K562 (cell line): ENCODE measurements at regions not wholly inside any gene's neighbourhood (a gene's known extent, or its start where the extent isn't known, plus 50 kb on each side); places are given as distances from the start of the nearest gene placed in this dataset.

ENCODE experiments used
- ATAC-seq: fragments of 200-7000 bp; cut with Tn5 transposase; 3 replicates; pipeline ENCODE4 v1.9.1; 2020; ENCODE audit warnings: moderate library complexity
- BruUV-seq: library from RNA; stranded (reverse); fragments of 400-500 nt; replicated peaks from 2 replicates; lab custom pipeline; 2021; lab: Mats Ljungman, UMichigan
- CTCF ChIA-PET: fragments of 300-600 bp; formaldehyde crosslinking; extraction: SDS; loops from one replicate; lab custom pipeline; 2021; ENCODE audit warnings: low intra/inter-chr PET ratio; lab: Yijun Ruan, JAX
- POLR2A ChIA-PET: fragments of 300-600, 350-650 bp; sonication (Branson Sonifier 250); formaldehyde crosslinking; extraction: SDS; loops from one replicate; lab custom pipeline; 2021; ENCODE audit warnings: antibody characterized with exemption, inconsistent platforms; lab: Yijun Ruan, JAX
- DNase-seq, 4 experiments: peaks; one replicate each; pipeline versions ENCODE4 v3.0.0 to v3.0.0-alpha.2; 2011 to 2018; ENCODE audit warnings: low spot score in 3 of 4, mixed read lengths in 3 of 4; ENCODE audit errors: extremely low read depth in 1 of 4
- FAIRE-seq: peaks from 2 replicates; lab custom pipeline; 2011; peaks lifted over from hg19 to GRCh38; lab: Jason Lieb, UNC
- H2AFZ ChIP-seq: 2 replicates; pipeline ENCODE4 v1.6.0; 2011; ENCODE audit warnings: low read depth, low read length, control low read depth, inconsistent platforms
- H3K27ac ChIP-seq: fragments of 200-600 bp; 3 replicates; pipeline ENCODE4 v1.8.0; 2011; ENCODE audit warnings: low read depth, mild to moderate bottlenecking, control low read depth, inconsistent platforms, low read length, moderate library complexity, mixed read lengths; ENCODE audit errors: extremely low read depth
- H3K27me3 ChIP-seq, 2 experiments: fragments of 300-600 bp in 1 of 2; 2 replicates in 1 of 2; 3 replicates in 1 of 2; pipeline versions ENCODE4 v1.6.0 to v1.8.0; 2011; ENCODE audit warnings: inconsistent platforms in 2 of 2, low read length in 2 of 2, mild to moderate bottlenecking in 1 of 2, mixed read lengths in 1 of 2, moderate library complexity in 1 of 2; ENCODE audit not compliant: control insufficient read depth in 2 of 2, insufficient read depth in 2 of 2
- H3K36me3 ChIP-seq: fragments of 300-600 bp; 3 replicates; pipeline ENCODE4 v1.8.0; 2011; ENCODE audit warnings: mild to moderate bottlenecking, low read length, inconsistent platforms; ENCODE audit not compliant: control insufficient read depth, insufficient read depth
- H3K4me1 ChIP-seq, 2 experiments: fragments of 200-600 bp in 1 of 2; replicated peaks in 1 of 2; 2 replicates in 1 of 2; 3 replicates in 1 of 2; pipeline versions ENCODE4 v1.5.1 to v1.8.0; 2011; ENCODE audit warnings: inconsistent platforms in 2 of 2, low read length in 2 of 2, mild to moderate bottlenecking in 1 of 2, mixed read lengths in 1 of 2, moderate library complexity in 1 of 2; ENCODE audit not compliant: control insufficient read depth in 2 of 2, insufficient read depth in 2 of 2
- H3K4me2 ChIP-seq: 2 replicates; pipeline ENCODE4 v1.6.1; 2011; ENCODE audit warnings: low read length, control low read depth, inconsistent platforms, mixed read lengths; ENCODE audit not compliant: insufficient read depth
- H3K4me3 ChIP-seq: fragments of 200-600 bp; sonication (generic), shearing (Covaris generic); 2 replicates; pipeline ENCODE4 v1.5.1; 2016; ENCODE audit warnings: control low read depth, inconsistent platforms
- H3K79me2 ChIP-seq: fragments of 200-600 bp; 3 replicates; pipeline ENCODE4 v1.8.0; 2011; ENCODE audit warnings: low read length, inconsistent platforms; ENCODE audit not compliant: control insufficient read depth, insufficient read depth
- H3K9ac ChIP-seq, 2 experiments: 2 replicates each; pipeline versions ENCODE4 v1.6.0 to v1.6.1; 2011; ENCODE audit warnings: low read depth in 2 of 2, low read length in 2 of 2, control low read depth in 1 of 2, inconsistent platforms in 1 of 2, mild to moderate bottlenecking in 1 of 2, mixed read lengths in 1 of 2; ENCODE audit not compliant: insufficient read depth in 1 of 2
- H3K9me1 ChIP-seq: one replicate; pipeline ENCODE4 v1.6.0; 2011; ENCODE audit warnings: inconsistent platforms, mild to moderate bottlenecking, low read length, moderate library complexity; ENCODE audit not compliant: control insufficient read depth, insufficient read depth
- H3K9me3 ChIP-seq: replicated peaks from 2 replicates; pipeline ENCODE4 v1.5.1; 2011; ENCODE audit warnings: low read depth, low read length, inconsistent platforms; ENCODE audit not compliant: control insufficient read depth, insufficient read depth
- H4K20me1 ChIP-seq: replicated peaks from 2 replicates; pipeline ENCODE4 v1.6.1; 2011; ENCODE audit warnings: low read length, inconsistent platforms, mixed read lengths; ENCODE audit not compliant: control insufficient read depth, insufficient read depth
- CREBBP ChIP-seq: IDR thresholded peaks from one replicate; pipeline ENCODE4 v1.6.1; 2012; ENCODE audit warnings: low read depth, mild to moderate bottlenecking, control low read depth, inconsistent platforms, low read length
- DIDO1 ChIP-seq: fragments of 450-650 bp; IDR thresholded peaks from 2 replicates; pipeline ENCODE4 v1.6.1; 2016; ENCODE audit warnings: low read depth, missing biosample characterization, missing genetic modification characterization
- HMG20A ChIP-seq: fragments of 450-650 bp; formaldehyde crosslinking; conservative IDR thresholded peaks from 2 replicates; pipeline ENCODE4 v1.4.0; 2020; ENCODE audit warnings: mild to moderate bottlenecking, mixed read lengths
- NFXL1 ChIP-seq: fragments of 450-650 bp; formaldehyde crosslinking; IDR thresholded peaks from 2 replicates; pipeline ENCODE4 v1.4.0; 2021; ENCODE audit warnings: mild to moderate bottlenecking
- PTBP1 ChIP-seq: fragments of 200-400 bp; formaldehyde crosslinking; IDR thresholded peaks from 2 replicates; pipeline ENCODE4 v1.6.1; 2017; ENCODE audit warnings: low read depth, low read length
- RBBP5 ChIP-seq: fragments of 200-600 bp; sonication (generic); IDR thresholded peaks from 2 replicates; pipeline ENCODE4 v1.6.1; 2012; ENCODE audit warnings: borderline replicate concordance, mild to moderate bottlenecking, low read length, control low read depth, inconsistent platforms; ENCODE audit not compliant: insufficient read depth, poor library complexity, severe bottlenecking
- ZNF165 ChIP-seq: fragments of 250-450 bp; sonication (Bioruptor Pico); IDR thresholded peaks from 2 replicates; pipeline ENCODE4 v1.4.0; 2020; ENCODE audit warnings: borderline replicate concordance
- WGBS: fragments of 100-300 bp; shearing (Covaris generic); methylation state at CpG from one replicate; pipeline ENCODE4 v1.1.6; 2016; ENCODE audit warnings: low coverage, mixed read lengths; ENCODE audit not compliant: insufficient coverage; ENCODE audit errors: missing lambda C conversion rate; 5-methylcytosine and 5-hydroxymethylcytosine counted together
- in situ Hi-C: fragments of 300-500 bp; cut with MboI; formaldehyde crosslinking; loops from 4 replicates; pipeline ENCODE4 v1.15.0; 2018; ENCODE audit warnings: inconsistent platforms, mixed read lengths
- intact Hi-C: fragments of 100-400 bp; cut with micrococcal nuclease; formaldehyde crosslinking; loops from 2 replicates; pipeline ENCODE4 v1.14.2; 2022
- TF ChIP-seq, protein P1 (sequence below): sonication (generic); formaldehyde crosslinking; IDR thresholded peaks from 2 replicates; pipeline ENCODE4 v1.8.1; 2023; ENCODE audit warnings: mild to moderate bottlenecking, missing genetic modification reagents
- TF ChIP-seq, protein P2 (sequence below): sonication (generic); formaldehyde crosslinking; IDR thresholded peaks from 2 replicates; pipeline ENCODE4 v1.8.0; 2022; ENCODE audit warnings: mild to moderate bottlenecking, missing genetic modification reagents, borderline replicate concordance

GRCh38 chr20:52540509-52540908 is 348.9 kb upstream of the ZFP64 start:
- BruUV-seq, result no TSS peak
- POLR2A ChIA-PET, result no interaction called here
- Histone ChIP-seq H3K27me3 (no peaks in the 10 kb centered on the region), H3K9me3 (no peaks in the 10 kb centered on the region; the same call in 1 of the 2 replicates), H3K4me2 (no peak overlapping the region), H3K36me3 (no peaks in the 10 kb centered on the region), H3K27ac (no peak overlapping the region), H3K4me3 (no peak overlapping the region), H2AFZ (no peak overlapping the region), H3K9ac (no peak overlapping the region), H4K20me1 (no peaks in the 10 kb centered on the region), H3K9me1 (no peaks in the 10 kb centered on the region), H3K79me2 (no peaks in the 10 kb centered on the region)
- CTCF ChIA-PET, result no interaction called here
- ATAC-seq, result no peak
- FAIRE-seq, result no peak
- no peak for DNase-seq
- intact Hi-C loops, result no loop called here
- TF ChIP-seq ZNF165 (CRISPR knock-in tag) (no peak), NFXL1 (CRISPR knock-in tag) (no peak), PTBP1 (no peak)
- TF ChIP-seq, all 486 proteins: peak for 0
- H3K4me1 ChIP-seq, result no peaks in the 10 kb centered on the region
- WGBS, result 9% methylated on average over 1 of the region's 1 CpG
- in situ Hi-C loops, result no loop called here

GRCh38 chr20:52539891-52540290 is 348.3 kb upstream of the ZFP64 start:
- Histone ChIP-seq H3K27me3 (no peaks in the 10 kb centered on the region), H3K9me3 (no peaks in the 10 kb centered on the region; the same call in 1 of the 2 replicates), H3K4me1 (no peaks in the 10 kb centered on the region), H3K4me3 (no peak overlapping the region), H3K79me2 (no peaks in the 10 kb centered on the region), H3K4me2 (no peak overlapping the region), H4K20me1 (no peaks in the 10 kb centered on the region), H3K9me1 (no peaks in the 10 kb centered on the region), H2AFZ (no peak overlapping the region), H3K36me3 (no peaks in the 10 kb centered on the region), H3K9ac (no peak overlapping the region), H3K27ac (no peak overlapping the region)
- in situ Hi-C loops, result no loop called here
- ChIA-PET POLR2A (no interaction called here), CTCF (interaction anchor here (0.7 kb wide), 1 partner anchor 79 kb away, joined by 4 read pairs; no protein-coding TSS in a partner anchor)
- TF ChIP-seq RBBP5 (no peak), CREBBP (no peak), HMG20A (CRISPR knock-in tag) (no peak), DIDO1 (tag) (no peak)
- TF ChIP-seq, protein P1, sequence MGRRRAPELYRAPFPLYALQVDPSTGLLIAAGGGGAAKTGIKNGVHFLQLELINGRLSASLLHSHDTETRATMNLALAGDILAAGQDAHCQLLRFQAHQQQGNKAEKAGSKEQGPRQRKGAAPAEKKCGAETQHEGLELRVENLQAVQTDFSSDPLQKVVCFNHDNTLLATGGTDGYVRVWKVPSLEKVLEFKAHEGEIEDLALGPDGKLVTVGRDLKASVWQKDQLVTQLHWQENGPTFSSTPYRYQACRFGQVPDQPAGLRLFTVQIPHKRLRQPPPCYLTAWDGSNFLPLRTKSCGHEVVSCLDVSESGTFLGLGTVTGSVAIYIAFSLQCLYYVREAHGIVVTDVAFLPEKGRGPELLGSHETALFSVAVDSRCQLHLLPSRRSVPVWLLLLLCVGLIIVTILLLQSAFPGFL, result no peak
- TF ChIP-seq, protein P2, sequence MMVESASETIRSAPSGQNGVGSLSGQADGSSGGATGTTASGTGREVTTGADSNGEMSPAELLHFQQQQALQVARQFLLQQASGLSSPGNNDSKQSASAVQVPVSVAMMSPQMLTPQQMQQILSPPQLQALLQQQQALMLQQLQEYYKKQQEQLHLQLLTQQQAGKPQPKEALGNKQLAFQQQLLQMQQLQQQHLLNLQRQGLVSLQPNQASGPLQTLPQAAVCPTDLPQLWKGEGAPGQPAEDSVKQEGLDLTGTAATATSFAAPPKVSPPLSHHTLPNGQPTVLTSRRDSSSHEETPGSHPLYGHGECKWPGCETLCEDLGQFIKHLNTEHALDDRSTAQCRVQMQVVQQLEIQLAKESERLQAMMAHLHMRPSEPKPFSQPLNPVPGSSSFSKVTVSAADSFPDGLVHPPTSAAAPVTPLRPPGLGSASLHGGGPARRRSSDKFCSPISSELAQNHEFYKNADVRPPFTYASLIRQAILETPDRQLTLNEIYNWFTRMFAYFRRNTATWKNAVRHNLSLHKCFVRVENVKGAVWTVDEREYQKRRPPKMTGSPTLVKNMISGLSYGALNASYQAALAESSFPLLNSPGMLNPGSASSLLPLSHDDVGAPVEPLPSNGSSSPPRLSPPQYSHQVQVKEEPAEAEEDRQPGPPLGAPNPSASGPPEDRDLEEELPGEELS, result no peak
- peak in 2 of 4 experiments; percentile 52 to 53 for DNase-seq
- BruUV-seq, result no TSS peak
- no peak for ATAC-seq
- WGBS, result 43% methylated on average over 2 of the region's 2 CpGs
- intact Hi-C loops, result no loop called here
- FAIRE-seq, result no peak
